ENCODE measurements at regions not wholly inside any gene's neighbourhood (a gene's known extent, or its start where the extent isn't known, plus 50 kb on each side); places are given as distances from the start of the nearest gene placed in this dataset.
"Not testable (repeated sequence)": the region's sequence is repeated elsewhere in the genome, so short reads cannot be mapped to it uniquely, and the experiment has no call there.

DNA sequence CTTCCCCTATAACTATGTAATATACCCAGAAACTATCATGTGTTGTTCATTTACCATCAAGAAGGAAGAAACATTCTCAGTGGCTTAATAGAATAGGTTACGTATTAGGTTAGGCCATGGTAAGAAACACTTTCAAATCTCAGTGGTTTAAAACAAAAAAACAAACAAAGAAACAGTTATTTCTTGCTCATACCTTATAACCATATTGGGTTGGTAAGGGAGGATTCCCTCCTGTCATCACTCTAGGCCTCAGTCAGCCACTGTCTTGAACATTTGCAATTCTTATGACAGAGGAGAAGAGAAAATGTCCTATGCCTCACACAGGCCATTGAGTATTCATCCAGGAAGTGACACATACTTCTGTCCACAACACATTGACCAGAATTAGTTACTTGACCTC lies 727.7 kb upstream of the NECTIN3 start:
- no peak for DNase-seq

DNA sequence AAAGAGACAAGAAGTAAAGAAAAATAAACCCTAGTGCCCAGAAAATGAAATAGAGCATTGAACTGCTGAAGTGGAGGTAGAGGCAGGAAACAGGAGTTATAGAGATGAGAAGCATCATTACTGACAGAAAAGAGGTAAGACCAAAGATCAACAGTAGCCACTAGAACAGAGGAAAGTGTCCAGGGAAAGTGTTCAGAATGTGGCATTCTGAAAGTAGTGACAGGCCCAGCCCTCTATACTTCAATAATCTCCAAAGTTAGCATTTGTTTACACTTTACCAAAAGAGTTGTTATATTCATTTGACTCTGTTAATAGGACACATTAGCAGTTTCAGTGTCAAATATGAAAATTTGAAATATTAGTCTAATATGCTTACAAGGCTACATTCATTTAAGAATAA lies 727.1 kb upstream of the NECTIN3 start:
- no peak for DNase-seq

DNA sequence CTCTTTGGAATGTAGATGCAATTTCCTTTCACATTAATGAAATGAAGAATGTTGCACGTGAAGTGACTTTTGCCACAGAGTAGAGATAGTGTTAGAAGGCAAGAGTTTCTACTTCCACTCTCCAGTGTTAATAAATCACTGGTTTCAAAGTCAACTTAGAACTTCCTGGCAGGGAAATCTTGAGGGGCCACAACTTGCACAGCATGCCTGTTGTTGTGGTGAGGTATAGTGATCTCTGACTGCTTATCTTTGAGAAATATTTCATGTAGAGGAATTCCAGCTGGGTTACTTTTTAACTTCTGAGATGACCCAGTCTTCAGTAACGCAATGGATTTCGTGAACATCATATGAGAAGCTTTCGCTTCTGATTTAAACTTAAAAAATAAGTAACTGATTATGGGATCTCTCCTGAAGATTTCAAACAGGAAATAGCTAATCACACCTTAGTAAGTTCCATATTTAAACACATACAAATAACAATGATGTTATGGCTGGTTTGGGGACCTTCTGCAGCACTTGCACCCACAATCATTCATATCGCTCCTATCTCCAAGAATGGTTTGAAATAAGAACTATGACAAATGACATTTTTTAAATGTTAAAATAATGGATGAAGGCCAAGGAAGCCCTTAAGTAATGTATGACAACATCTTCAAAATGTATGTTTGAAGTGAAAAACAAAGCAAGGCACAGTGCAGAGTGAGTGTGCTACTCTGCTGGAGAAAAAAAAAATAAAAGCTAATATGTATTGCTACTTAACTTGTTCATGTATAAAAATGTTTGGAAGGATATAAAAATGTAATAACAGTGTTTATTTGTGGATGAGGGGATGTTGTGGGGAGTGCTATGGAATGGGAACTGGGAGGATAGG lies 726.5 kb upstream of the NECTIN3 start:
- DNase-seq, result no peak

DNA sequence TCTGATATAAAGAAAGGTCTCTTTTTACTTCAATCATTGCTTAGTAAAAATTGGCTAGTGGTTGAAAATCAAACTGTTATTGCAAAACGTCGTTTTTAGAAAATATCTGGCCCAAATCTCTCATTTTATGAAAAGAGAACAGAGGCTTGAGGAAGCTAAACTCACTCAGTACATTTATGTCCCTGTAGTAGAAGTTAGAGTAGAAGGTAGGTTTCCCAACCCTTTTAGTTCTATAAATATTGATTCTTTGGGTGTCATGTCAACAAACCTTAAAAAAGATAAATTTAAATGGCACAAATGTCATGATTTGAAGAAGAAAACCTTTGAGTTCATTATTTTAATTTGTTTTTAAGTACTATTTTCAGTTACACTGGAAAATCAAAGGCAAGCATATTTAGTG lies 722.3 kb upstream of the NECTIN3 start:
- DNase-seq, result no peak

DNA sequence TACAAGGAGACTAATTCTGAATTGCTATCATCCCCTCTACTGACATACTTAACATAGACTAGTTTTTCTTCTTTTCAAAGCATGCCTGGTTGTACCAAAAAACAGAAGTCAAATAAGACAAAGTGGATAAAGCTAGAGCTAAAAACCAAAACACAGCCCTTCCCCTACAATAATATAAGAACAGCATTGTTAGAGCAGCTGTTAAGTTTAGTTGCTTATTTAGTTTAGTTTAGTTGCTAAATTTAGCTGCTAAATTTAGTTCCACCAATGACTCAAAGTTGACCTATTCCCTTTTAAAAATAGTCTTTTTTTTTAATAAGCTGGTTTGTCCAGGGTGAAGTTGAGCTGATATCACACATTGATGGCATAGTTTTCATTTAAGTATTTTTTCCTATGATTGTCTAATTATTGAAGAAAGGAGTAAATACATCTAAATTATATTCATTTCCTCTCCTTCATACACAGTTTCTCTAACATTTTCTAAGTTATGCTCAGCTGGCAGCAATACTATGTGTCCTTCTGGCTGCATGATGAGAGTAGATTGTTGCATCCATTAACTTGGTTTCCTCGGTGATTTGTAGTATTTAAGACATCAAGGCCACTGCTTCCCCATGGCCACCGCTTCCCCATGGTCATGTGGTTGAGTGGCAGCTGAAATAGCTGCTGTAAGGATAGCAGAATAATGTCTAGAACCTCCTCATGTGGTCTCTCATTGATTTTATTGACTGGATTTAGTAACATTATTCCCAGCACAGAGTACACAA lies 718.6 kb upstream of the NECTIN3 start:
- DNase-seq, result no peak

DNA sequence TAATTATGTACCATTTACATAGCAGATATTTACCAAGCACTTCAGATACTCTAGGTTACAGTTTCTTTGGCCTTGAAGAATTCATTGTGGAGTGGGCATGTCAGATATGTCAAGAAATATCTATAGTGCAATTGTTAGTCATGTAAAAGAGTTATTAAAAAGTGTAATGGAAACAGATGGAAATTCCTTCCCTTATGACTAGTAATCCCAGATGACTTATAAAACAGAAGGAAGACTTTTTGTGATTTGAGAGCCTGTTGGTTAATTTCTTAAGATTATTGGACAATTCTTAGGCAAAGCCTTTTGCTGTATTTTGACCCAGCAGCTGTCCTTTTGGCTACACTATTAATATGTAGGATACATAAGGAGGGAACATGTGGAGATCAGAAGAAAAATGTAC lies 708.9 kb upstream of the NECTIN3 start:
- DNase-seq, result no peak

DNA sequence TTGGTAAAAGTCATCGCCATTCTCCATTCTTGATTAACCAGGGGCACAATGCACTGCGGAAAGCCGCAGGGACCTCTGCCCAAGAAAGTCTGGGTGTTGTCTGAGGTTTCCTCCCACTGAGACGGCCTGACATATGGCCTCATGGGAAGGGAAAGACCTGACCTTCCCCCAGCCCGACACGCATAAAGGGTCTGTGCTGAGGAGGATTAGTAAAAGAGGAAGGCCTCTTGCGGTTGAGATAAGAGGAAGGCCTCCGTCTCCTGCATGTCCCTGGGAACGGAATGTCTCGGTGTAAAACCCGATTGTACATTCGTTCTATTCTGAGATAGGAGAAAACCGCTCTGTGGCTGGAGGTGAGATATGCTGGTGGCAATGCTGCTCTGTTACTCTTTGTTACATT lies 704.3 kb upstream of the NECTIN3 start:
- not testable (repeated sequence) for DNase-seq

DNA sequence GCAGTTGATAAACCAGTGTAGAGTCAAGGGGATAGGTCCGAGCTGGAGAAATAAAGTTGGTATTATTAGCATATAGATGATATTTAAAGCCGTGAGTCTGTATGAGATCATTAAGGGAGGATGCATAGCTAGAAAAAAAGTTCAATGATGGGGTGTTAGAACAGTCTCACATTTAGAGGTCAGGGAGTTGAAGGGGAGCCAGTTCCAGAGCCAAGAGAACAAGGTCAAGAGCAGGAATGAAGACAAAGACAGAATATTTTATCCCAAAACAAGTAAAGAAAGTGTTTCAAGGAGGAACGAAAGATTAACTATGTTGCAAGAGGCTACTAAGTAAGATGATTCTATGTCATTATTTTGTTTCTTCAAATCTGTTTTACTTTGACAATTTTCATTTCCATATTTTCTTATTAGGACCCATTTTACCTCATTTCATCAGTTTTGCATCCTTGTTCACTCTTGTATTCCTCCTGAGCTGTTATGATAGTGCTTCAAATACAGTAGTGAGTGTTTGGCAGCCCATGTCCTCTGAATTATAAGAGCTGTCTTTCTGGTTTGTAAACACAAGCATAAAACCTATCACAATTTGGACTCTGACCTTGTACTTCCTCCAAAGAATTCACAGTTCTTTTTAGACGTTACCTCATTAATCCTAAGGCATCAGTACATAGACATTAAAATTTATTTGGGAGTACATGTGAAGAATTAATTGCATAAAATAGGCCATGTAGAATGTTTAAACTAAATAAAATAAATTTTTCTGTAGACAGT lies 695.7 kb upstream of the NECTIN3 start:
- DNase-seq, result no peak

DNA sequence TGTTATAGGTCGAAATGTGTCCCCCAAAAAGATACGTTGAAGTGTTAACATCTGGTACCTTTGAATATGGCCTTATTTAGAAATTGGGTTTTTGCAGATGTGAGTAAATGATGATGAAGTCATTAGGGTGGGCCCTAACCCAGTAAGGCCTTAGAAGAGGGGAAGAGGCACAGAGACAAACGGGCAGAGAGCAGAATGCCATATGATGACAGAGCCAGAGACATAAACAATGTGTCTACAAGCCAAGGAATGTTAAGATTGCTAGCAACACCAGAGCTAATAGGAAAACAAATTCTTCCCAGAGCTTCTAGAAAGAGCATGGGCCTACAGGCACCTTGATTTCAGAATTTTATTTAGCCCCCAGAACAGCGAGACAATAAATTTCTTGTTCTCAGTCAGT lies 693.1 kb upstream of the NECTIN3 start:
- no peak for DNase-seq

DNA sequence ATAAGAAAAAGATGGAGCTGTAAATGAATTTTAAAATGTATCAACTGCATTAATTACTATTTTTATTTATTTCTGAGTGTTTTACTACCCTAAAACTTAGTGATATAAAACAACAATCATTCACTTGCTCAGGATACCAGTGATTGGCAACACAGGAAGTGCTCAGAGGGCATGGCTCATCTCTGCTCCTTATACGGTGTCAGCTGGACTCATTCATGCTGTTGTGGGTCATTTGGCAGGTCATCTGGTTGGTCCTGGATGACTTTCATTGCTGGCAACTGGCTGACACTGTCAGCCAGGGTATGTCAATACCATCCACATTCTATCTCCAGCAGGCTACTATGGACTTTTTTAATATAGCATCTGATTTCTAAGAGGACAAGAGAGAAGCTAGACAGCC lies 689.6 kb upstream of the NECTIN3 start:
- DNase-seq, result no peak

DNA sequence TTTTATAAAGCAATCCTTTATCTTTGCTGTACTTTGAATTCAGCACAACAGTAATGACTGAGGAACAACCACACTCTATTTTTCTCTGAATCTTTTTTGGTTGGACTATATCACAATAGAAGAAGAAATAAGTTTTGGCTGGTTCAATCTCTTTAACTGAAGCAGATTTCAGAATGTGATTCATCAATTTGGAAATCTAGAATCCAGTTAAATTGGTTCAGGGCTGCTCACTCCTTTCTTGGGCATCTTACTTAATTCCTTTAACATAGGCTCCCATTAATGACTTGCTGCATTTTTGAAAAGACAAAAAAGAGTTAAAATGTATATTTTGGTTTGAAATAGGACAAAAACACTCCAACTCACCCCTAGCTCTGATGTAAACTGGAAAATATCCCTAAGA lies 688.3 kb upstream of the NECTIN3 start:
- no peak for DNase-seq

DNA sequence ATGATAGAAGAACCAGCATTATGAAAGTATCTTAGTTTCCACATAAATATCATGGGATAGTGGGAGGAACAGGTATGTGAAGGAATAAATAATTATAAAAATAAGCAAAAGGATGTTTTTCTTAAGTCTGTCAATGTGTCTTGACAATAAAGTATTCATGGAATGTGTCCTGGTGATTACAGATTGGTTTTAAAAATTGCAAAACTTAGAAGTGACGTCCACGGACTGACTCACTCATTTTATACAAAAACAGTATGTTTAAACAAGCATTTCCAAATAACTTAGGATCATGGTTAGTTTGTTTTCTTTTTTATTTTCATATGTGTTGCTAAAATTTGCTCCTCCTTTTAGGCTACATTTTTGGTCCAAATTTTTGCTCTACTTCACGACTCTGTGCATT lies 687.0 kb upstream of the NECTIN3 start:
- no peak for DNase-seq

DNA sequence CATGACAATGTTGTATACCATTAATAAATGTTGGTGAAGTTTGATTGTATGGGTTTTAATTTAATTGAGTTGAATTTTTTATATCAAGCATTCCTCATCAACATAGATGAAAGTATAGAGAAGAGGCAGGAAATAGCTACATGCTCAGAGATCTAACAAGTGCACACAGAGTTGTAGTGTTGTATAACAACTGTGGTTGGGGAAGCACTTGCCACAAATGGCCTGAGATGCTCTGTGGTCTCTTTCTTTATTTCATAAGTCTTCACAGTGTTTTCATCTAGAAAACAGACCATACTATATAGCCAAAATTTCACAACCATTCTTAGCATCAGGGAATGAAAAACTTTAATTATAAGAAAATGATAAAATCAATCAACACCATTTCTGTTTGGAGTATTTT lies 682.6 kb upstream of the NECTIN3 start:
- no peak for DNase-seq

DNA sequence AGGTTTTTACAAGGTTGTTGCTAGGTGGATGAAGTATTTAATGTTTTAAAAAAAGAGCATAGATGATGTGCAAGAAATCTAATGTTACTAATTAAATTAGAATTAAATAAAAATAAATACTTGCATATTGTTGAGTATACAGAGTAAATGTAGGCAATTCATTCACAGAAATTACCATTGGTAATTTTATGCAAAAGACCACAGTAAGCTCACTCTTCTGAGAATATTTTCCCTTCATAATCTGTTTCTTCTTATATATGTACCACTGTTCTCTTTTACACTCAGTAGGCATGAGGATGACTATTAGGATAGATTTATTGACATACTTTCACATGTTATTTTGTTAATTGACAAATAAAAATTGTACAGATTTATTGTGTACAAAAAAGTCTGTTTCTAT lies 681.2 kb upstream of the NECTIN3 start:
- DNase-seq, result no peak

DNA sequence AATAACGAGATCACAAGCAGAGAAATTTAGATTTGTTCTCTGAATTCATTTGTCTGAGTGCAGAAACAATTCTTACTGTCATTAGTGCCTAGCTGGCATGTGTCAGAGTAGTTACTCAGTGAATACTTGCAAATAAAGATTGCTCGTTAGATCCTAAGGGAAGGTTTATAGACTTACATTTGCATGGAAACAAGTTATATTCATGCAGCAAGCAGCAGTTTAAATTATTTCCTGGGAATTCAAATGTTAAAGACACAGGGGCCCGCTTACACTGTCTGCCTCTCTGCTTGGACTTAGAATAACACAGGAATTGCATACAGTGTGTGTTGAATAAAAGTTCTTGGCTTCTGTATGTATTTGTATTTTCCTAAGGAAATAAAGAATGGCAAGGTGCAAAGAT lies 680.6 kb upstream of the NECTIN3 start:
- no peak for DNase-seq

DNA sequence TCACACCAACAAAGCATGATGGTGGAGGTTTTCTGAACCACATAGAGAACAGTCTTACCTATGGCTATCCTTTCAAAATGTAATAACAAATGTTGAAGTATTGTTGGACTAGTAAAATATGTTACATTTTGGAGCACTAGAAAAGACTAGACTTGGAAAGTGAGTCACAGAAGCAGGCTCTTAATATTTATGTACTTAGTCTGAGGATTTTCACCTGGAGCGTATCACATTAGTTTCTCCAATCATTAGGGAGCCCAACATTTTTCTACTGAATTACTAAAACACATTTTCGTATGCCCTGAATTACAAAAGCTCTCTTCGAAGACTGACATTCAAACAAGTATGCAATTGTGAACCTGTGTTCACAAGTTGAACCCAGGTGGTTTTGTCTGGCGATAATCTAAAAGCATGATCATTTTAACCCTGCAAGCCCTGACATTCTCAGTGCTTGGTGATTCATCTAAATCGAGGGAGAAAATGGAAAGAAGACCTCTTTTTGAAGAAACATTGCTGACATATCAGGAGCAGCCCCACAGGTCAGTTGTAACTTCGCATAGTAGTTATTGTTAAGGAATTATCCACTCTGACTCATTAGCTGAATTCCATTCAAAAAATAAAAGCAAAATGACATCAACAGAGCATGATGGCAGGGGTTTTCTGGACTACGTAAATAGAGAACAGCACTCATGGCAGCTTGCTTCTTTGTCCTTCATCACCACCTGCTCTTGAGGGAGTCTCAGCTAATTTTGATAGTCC lies 679.8 kb upstream of the NECTIN3 start:
- DNase-seq, result no peak

DNA sequence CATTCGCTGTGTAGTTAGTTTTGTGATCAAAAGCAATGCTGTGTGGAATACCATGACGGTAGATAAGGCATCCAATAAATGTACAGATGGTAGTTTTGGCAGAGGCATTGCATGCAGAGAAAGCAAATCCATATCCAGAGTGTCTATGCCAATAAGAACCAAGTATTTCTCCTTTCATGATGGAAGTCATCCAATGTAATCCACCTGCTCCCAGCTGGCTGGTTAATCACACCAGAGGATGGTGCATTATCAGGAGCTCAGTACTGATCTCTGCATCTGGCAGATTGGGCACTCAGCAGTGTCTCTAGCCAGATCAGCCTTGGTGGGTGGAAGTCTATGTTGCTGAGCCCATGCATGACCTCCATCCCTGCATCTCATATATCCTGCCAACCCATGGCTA lies 677.7 kb upstream of the NECTIN3 start:
- DNase-seq, result no peak

DNA sequence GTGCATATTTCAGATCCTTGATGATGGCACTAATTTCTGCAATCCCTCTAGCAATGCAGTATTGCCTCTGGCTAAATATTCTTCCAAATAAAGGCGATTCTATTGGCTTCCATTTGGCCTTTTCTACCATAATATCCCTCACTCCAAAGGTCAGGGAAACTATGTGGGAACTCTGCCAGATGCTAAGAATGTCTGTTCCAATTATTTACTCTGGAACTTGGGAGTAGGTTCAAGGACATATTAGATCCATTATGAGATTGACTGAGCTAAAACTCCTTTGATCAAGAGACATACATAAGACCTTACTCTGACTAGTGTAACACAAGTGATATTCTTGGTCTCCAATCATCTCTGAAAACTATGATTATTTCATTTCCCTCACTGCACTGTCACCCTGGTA lies 674.5 kb upstream of the NECTIN3 start:
- DNase-seq, result no peak

DNA sequence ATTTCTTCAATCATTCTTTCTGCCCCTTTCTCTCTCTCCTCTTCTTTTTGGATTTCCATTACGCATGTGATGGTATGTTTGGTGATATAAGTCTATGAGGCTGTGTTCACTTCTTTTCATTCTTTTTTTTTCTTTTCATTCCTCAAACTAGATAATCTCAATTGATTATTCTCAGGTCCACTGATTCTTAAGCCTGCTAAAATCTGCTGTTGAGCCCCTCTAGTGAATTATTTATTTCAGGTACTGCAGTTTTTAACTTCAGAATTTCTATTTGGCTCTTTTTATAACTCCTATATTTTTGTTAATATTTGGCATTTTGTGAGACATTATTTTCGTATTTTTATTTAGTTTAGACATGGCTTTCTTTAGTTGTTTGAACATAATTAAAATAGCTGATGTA lies 671.3 kb upstream of the NECTIN3 start:
- DNase-seq, result no peak

DNA sequence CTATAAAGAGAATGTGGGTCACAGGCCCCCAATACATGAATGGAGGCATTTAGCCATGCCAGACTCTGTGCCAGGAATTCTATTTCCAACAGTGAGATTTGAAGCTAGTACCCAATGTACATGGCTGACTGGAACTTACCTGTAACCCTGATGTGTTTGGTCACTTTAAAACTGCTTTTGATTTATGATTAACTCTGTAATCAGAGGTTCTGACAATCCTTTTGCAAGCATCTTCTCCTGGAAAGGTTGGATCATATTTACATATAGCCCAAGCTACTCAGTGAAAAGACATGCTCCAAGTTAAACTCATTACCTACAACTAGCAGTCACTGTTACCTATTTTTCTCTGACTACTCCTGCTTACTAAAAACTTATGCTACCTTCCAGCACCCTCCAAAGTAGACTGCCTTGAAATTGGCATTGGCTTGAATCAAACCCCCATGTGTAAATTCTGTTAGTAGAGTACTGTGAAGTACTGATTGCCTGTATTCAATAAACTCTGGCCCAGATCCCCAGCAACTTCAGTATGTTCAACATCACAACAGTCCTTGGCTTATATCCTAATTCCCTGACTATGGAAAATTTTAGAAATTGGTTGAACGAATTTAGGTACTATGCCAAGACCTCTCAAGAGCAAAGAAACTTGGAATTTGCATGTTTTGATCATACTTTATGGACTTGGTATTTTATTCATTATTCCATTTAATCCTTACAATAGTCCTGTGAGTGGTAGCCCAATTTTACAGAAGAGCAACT lies 665.6 kb upstream of the NECTIN3 start:
- no peak for DNase-seq

DNA sequence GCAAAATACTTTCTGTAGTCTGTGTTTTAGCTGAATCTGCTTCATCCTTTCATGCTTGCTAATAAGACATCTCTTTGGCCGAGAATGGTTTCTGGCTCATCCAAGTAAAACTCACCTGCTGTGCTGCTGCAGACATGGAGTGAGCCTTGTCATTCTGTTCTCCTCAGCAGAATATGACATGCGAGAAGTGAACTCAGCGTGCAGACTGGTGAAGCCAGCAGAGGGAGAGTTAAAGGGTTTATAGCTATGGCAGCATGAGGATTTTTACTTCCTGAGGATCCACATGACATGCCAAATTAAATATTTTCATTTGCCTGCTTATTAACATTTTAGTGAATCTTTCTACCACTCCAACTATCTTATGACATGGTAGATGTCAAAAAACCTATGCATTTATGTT lies 658.4 kb upstream of the NECTIN3 start:
- DNase-seq, result no peak
